ENCODE measurements at regions not wholly inside any gene's neighbourhood (a gene's known extent, or its start where the extent isn't known, plus 50 kb on each side); places are given as distances from the start of the nearest gene placed in this dataset.

GRCh38 chr6:14489445-14489844, 371.9 kb downstream of the CD83 start:
- TF ChIP-seq EP300 (IDR thresholded peaks at IDR 0.05) (no peak), POLR2AphosphoS5 (IDR thresholded peaks at IDR 0.05) (no peak), POLR2A (IDR thresholded peaks at IDR 0.05; ENCODE audit: low read depth) (no peak)
- TF ChIP-seq, protein P1, sequence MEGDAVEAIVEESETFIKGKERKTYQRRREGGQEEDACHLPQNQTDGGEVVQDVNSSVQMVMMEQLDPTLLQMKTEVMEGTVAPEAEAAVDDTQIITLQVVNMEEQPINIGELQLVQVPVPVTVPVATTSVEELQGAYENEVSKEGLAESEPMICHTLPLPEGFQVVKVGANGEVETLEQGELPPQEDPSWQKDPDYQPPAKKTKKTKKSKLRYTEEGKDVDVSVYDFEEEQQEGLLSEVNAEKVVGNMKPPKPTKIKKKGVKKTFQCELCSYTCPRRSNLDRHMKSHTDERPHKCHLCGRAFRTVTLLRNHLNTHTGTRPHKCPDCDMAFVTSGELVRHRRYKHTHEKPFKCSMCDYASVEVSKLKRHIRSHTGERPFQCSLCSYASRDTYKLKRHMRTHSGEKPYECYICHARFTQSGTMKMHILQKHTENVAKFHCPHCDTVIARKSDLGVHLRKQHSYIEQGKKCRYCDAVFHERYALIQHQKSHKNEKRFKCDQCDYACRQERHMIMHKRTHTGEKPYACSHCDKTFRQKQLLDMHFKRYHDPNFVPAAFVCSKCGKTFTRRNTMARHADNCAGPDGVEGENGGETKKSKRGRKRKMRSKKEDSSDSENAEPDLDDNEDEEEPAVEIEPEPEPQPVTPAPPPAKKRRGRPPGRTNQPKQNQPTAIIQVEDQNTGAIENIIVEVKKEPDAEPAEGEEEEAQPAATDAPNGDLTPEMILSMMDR (IDR thresholded peaks at IDR 0.05): no peak
